HCT116 (cell line): ENCODE measurements at regions not wholly inside any gene's neighbourhood (a gene's known extent, or its start where the extent isn't known, plus 50 kb on each side); places are given as distances from the start of the nearest gene placed in this dataset.

ENCODE experiments used
- ATAC-seq: fragments of 200-7000 bp; cut with Tn5 transposase; 2 replicates; pipeline ENCODE4 v1.9.1; 2020; ENCODE audit warnings: mild to moderate bottlenecking, moderate library complexity
- BruUV-seq: library from RNA; stranded (reverse); fragments of 400-500 nt; replicated peaks from 2 replicates; lab custom pipeline; 2021; lab: Mats Ljungman, UMichigan
- CTCF ChIA-PET: fragments of 300-600 bp; sonication (Branson Sonifier 250); formaldehyde crosslinking; loops from one replicate; lab custom pipeline; 2021; ENCODE audit warnings: antibody characterized with exemption; lab: Charles Lee
- POLR2A ChIA-PET: fragments of 300-600, 350-600 bp; sonication (Branson Sonifier 250); formaldehyde crosslinking; loops from one replicate; lab custom pipeline; 2021; ENCODE audit warnings: antibody characterized with exemption; lab: Charles Lee
- RAD21 ChIA-PET, 2 experiments: fragments of 300-600 bp; sonication (Branson Sonifier 250); formaldehyde crosslinking; loops; one replicate each; lab custom pipeline; 2023; ENCODE audit warnings: low total read pairs in 2 of 2; ENCODE audit not compliant: uncharacterized antibody in 2 of 2, unreplicated experiment in 2 of 2, low non-redundant PET in 1 of 2; lab: Charles Lee
- DNase-seq: peaks from one replicate; pipeline ENCODE4 v3.0.0-alpha.2; 2010; ENCODE audit warnings: low read depth, low spot score
- H2AFZ ChIP-seq: fragments of 200-600 bp; shearing (Covaris generic), sonication (generic); 2 replicates; pipeline ENCODE4 v1.6.1; 2017; ENCODE audit warnings: low read depth, mixed run types, mixed read lengths, antibody characterized with exemption, low read length; ENCODE audit not compliant: poor library complexity, severe bottlenecking
- H3K27ac ChIP-seq: 2 replicates; pipeline ENCODE4 v1.5.1; 2012; ENCODE audit warnings: low read depth, low read length
- H3K27me3 ChIP-seq: fragments of 200-600 bp; sonication (generic); 2 replicates; pipeline ENCODE4 v1.6.1; 2016; ENCODE audit warnings: mixed run types, low read length, mixed read lengths; ENCODE audit not compliant: insufficient read depth
- H3K36me3 ChIP-seq, 2 experiments: fragments of 200-500 bp in 1 of 2; fragments of 200-600 bp in 1 of 2; sonication (Bioruptor generic) in 1 of 2; sonication (generic) in 1 of 2; 2 replicates each; pipeline versions ENCODE4 v1.5.1 to v1.6.1; 2014 to 2016; ENCODE audit warnings: low read length in 2 of 2, inconsistent platforms in 1 of 2, mixed read lengths in 1 of 2, mixed run types in 1 of 2; ENCODE audit not compliant: insufficient read depth in 2 of 2, control insufficient read depth in 1 of 2
- H3K4me1 ChIP-seq, 2 experiments: fragments of 200-600 bp in 1 of 2; sonication (generic) in 1 of 2; 2 replicates each; pipeline versions ENCODE4 v1.5.1 to v1.6.1; 2012 to 2017; ENCODE audit warnings: low read length in 2 of 2, inconsistent platforms in 1 of 2, mild to moderate bottlenecking in 1 of 2, mixed read lengths in 1 of 2, mixed run types in 1 of 2, moderate library complexity in 1 of 2; ENCODE audit not compliant: insufficient read depth in 2 of 2, control insufficient read depth in 1 of 2
- H3K4me2 ChIP-seq: fragments of 200-600 bp; sonication (generic); 2 replicates; pipeline ENCODE4 v1.6.1; 2017; ENCODE audit warnings: mixed run types, low read length, mixed read lengths
- H3K4me3 ChIP-seq, 2 experiments: fragments of 200-600 bp in 1 of 2; sonication (generic) in 1 of 2; replicated peaks in 1 of 2; 2 replicates each; pipeline ENCODE4 v1.5.1; 2011 to 2016; ENCODE audit warnings: low read length in 2 of 2, control low read depth in 1 of 2, low read depth in 1 of 2, mild to moderate bottlenecking in 1 of 2, mixed read lengths in 1 of 2, mixed run types in 1 of 2
- H3K79me2 ChIP-seq: fragments of 200-600 bp; sonication (generic); 2 replicates; pipeline ENCODE4 v1.6.1; 2017; ENCODE audit warnings: mild to moderate bottlenecking, mixed run types, low read length, moderate library complexity, mixed read lengths; ENCODE audit not compliant: insufficient read depth
- H3K9ac ChIP-seq: fragments of 200-600 bp; sonication (generic); 2 replicates; pipeline ENCODE4 v1.6.1; 2016; ENCODE audit warnings: low read length, mixed read lengths
- H3K9me2 ChIP-seq: fragments of 200-600 bp; sonication (generic), shearing (Covaris generic); 2 replicates; pipeline ENCODE4 v1.6.1; 2017; ENCODE audit warnings: mixed run types, mild to moderate bottlenecking, moderate library complexity; ENCODE audit not compliant: insufficient read depth
- H3K9me3 ChIP-seq, 2 experiments: fragments of 200-500 bp in 1 of 2; fragments of 200-600 bp in 1 of 2; sonication (Bioruptor generic) in 1 of 2; sonication (generic) in 1 of 2; 2 replicates each; pipeline ENCODE4 v1.6.1; 2014 to 2017; ENCODE audit warnings: low read length in 2 of 2, mixed read lengths in 2 of 2, inconsistent platforms in 1 of 2, low read depth in 1 of 2, mild to moderate bottlenecking in 1 of 2, mixed run types in 1 of 2, moderate library complexity in 1 of 2; ENCODE audit not compliant: control insufficient read depth in 1 of 2, insufficient read depth in 1 of 2
- H4K20me1 ChIP-seq: fragments of 200-600 bp; sonication (generic), shearing (Covaris generic); 2 replicates; pipeline ENCODE4 v1.6.1; 2017; ENCODE audit warnings: mixed run types, mild to moderate bottlenecking, moderate library complexity; ENCODE audit not compliant: insufficient read depth
- CBX3 ChIP-seq: IDR thresholded peaks from 2 replicates; pipeline ENCODE4 v1.6.1; 2012; ENCODE audit warnings: low read depth
- EGR1 ChIP-seq: IDR thresholded peaks from 2 replicates; pipeline ENCODE4 v1.6.1; 2012; ENCODE audit warnings: low read depth
- EZH2 ChIP-seq: fragments of 200-600 bp; sonication (generic); IDR thresholded peaks from 2 replicates; pipeline ENCODE4 v1.6.1; 2017; ENCODE audit warnings: antibody characterized with exemption, mixed run types
- EZH2phosphoT487 ChIP-seq: fragments of 200-600 bp; IDR thresholded peaks from 2 replicates; pipeline ENCODE4 v1.6.1; 2018; ENCODE audit warnings: antibody characterized with exemption, borderline replicate concordance
- REST ChIP-seq: IDR thresholded peaks from 2 replicates; pipeline ENCODE4 v1.6.1; 2012; ENCODE audit warnings: low read depth
- SRF ChIP-seq: IDR thresholded peaks from 2 replicates; pipeline ENCODE4 v1.6.1; 2012; ENCODE audit warnings: low read depth
- TCF7L2 ChIP-seq: IDR thresholded peaks from 2 replicates; pipeline ENCODE4 v1.7.0; 2011; ENCODE audit warnings: borderline replicate concordance, inconsistent platforms; ENCODE audit not compliant: insufficient read depth, insufficient read length; ENCODE audit errors: extremely low read depth
- ZBTB33 ChIP-seq: IDR thresholded peaks from 2 replicates; pipeline ENCODE4 v1.6.1; 2011; ENCODE audit warnings: mild to moderate bottlenecking, low read length, moderate library complexity; ENCODE audit not compliant: insufficient replicate concordance; ENCODE audit errors: extremely low read depth
- ZNF274 ChIP-seq: fragments of 200-500 bp; sonication (Bioruptor generic); IDR thresholded peaks from 2 replicates; pipeline ENCODE4 v1.6.1; 2014; ENCODE audit warnings: mild to moderate bottlenecking, low read depth, low read length, inconsistent platforms
- intact Hi-C: fragments of 100-400 bp; cut with micrococcal nuclease; formaldehyde crosslinking; loops from 2 replicates; pipeline ENCODE4 v1.10.0; 2022
- TF ChIP-seq, protein P1 (sequence below): IDR thresholded peaks from 2 replicates; pipeline ENCODE4 v1.6.1; 2012
- TF ChIP-seq, protein P2 (sequence below): IDR thresholded peaks from 2 replicates; pipeline ENCODE4 v1.6.1; 2012

GRCh38 chr6:169093066-169093723, 160.5 kb downstream of the THBS2 start:
- H3K79me2 ChIP-seq = no peaks in the 10 kb centered on the region
- no TSS peak for BruUV-seq
- TF ChIP-seq EZH2 (no peak), ZBTB33 (no peak), TCF7L2 (no peak), EGR1 (no peak), SRF (no peak), REST (no peak), CBX3 (no peak), ZNF274 (no peak), EZH2phosphoT487 (no peak)
- TF ChIP-seq, protein P1, sequence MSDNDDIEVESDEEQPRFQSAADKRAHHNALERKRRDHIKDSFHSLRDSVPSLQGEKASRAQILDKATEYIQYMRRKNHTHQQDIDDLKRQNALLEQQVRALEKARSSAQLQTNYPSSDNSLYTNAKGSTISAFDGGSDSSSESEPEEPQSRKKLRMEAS = no peak
- TF ChIP-seq, protein P2, sequence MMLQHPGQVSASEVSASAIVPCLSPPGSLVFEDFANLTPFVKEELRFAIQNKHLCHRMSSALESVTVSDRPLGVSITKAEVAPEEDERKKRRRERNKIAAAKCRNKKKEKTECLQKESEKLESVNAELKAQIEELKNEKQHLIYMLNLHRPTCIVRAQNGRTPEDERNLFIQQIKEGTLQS = no peak
- H3K27ac ChIP-seq = no peak overlapping the region
- H3K4me1 ChIP-seq = no peaks in the 10 kb centered on the region
- no peaks in the 10 kb centered on the region for H3K36me3 ChIP-seq
- ChIA-PET CTCF (no interaction called here), POLR2A (no interaction called here), RAD21 (no interaction called here)
- intact Hi-C loops = no loop called here
- DNase-seq (no peak), ATAC-seq (no peak)
- no peak overlapping the region for H2AFZ ChIP-seq
- peaks cover 5 to 7% of the 10 kb centered on the region in 2 experiments; a peak in 2 of 4 replicates for H3K9me3 ChIP-seq
- no peak overlapping the region for H3K4me2 ChIP-seq
- no peaks in the 10 kb centered on the region for H3K27me3 ChIP-seq
- no peaks in the 10 kb centered on the region for H3K9me2 ChIP-seq
- H3K9ac ChIP-seq = no peak overlapping the region
- no peaks in the 10 kb centered on the region for H4K20me1 ChIP-seq
- H3K4me3 ChIP-seq = no peak overlapping the region
